Omental fat pad (tissue), 3 donors: ENCODE measurements at regions not wholly inside any gene's neighbourhood (a gene's known extent, or its start where the extent isn't known, plus 50 kb on each side); places are given as distances from the start of the nearest gene placed in this dataset.

Experiments used
- ATAC-seq: fragments of 150-250 bp; one replicate; pipeline ENCODE4 v1.9.1; 2016; ENCODE audit warnings: mild to moderate bottlenecking, moderate library complexity; ENCODE audit not compliant: low FRiP score
- DNase-seq: peaks from one replicate; pipeline ENCODE4 v3.0.0-alpha.2; 2019; ENCODE audit warnings: low spot score
- CTCF ChIP-seq, 3 donors: fragments of 450-650 bp; IDR thresholded peaks; one replicate each; pipeline ENCODE4 v1.5.1; 2016 to 2017; ENCODE audit warnings: antibody characterized with exemption in 3 of 3, mild to moderate bottlenecking in 3 of 3, moderate library complexity in 2 of 3

- TF ChIP-seq CTCF (IDR thresholded peaks at IDR 0.05): no peak
- ATAC-seq (no peak), DNase-seq (no peak)
Measured at GRCh38 chr20:48414786-48415185, 413.0 kb downstream of the PREX1 start.

GRCh38 chr20:48411919-48412522 lies 415.8 kb downstream of the PREX1 start:
- no peak for DNase-seq
- ATAC-seq: no peak
- no peak for TF ChIP-seq CTCF (IDR thresholded peaks at IDR 0.05)

GRCh38 chr20:48411245-48411644 lies 416.6 kb downstream of the PREX1 start:
- DNase-seq: no peak
- ATAC-seq: no peak
- no peak for TF ChIP-seq CTCF (IDR thresholded peaks at IDR 0.05)

GRCh38 chr20:48409055-48409615 lies 418.7 kb downstream of the PREX1 start:
- ATAC-seq: no peak
- DNase-seq: no peak
- no peak for TF ChIP-seq CTCF (IDR thresholded peaks at IDR 0.05)

- TF ChIP-seq CTCF (IDR thresholded peaks at IDR 0.05): no peak
- ATAC-seq (no peak), DNase-seq (no peak)
Measured at GRCh38 chr20:48407710-48408109, 420.1 kb downstream of the PREX1 start.

- no peak for DNase-seq
- no peak for ATAC-seq
- no peak for TF ChIP-seq CTCF (IDR thresholded peaks at IDR 0.05)
Measured at GRCh38 chr20:48406912-48407340, 420.9 kb downstream of the PREX1 start.

- ATAC-seq (no peak), DNase-seq (no peak)
- no peak for TF ChIP-seq CTCF (IDR thresholded peaks at IDR 0.05)
Measured at GRCh38 chr20:48406498-48406897, 421.3 kb downstream of the PREX1 start.
